Smooth muscle cell (in vitro differentiated cells): ENCODE measurements at regions not wholly inside any gene's neighbourhood (a gene's known extent, or its start where the extent isn't known, plus 50 kb on each side); places are given as distances from the start of the nearest gene placed in this dataset.

Source experiments
- DNase-seq: peaks from one replicate; lab custom pipeline; 2025; ENCODE audit not compliant: unreplicated experiment; lab: John Stamatoyannopoulos, UW
- H2AFZ ChIP-seq: fragments of 200-600 bp; sonication (generic); 2 replicates; pipeline ENCODE4 v1.6.0; 2016; ENCODE audit warnings: antibody characterized with exemption, low read depth, mild to moderate bottlenecking
- H3F3A ChIP-seq: fragments of 200-600 bp; sonication (generic); 2 replicates; pipeline ENCODE4 v1.6.0; 2017; ENCODE audit warnings: antibody characterized with exemption, low read depth
- H3K27ac ChIP-seq: fragments of 200-600 bp; sonication (generic); 2 replicates; pipeline ENCODE4 v1.5.1; 2016; ENCODE audit warnings: low read depth, mild to moderate bottlenecking
- H3K27me3 ChIP-seq: fragments of 200-600 bp; sonication (generic); 2 replicates; pipeline ENCODE4 v1.6.1; 2016; ENCODE audit warnings: low read depth, mild to moderate bottlenecking
- H3K36me3 ChIP-seq: fragments of 200-600 bp; sonication (generic); 2 replicates; pipeline ENCODE4 v1.5.1; 2016; ENCODE audit warnings: low read depth
- H3K4me1 ChIP-seq: fragments of 200-600 bp; sonication (generic); 2 replicates; pipeline ENCODE4 v1.5.1; 2016; ENCODE audit warnings: low read depth
- H3K4me2 ChIP-seq: fragments of 200-600 bp; sonication (generic); 2 replicates; pipeline ENCODE4 v1.6.0; 2016; ENCODE audit warnings: mild to moderate bottlenecking
- H3K4me3 ChIP-seq: fragments of 200-600 bp; sonication (generic); 2 replicates; pipeline ENCODE4 v1.5.1; 2016; ENCODE audit warnings: mild to moderate bottlenecking
- H3K79me2 ChIP-seq: fragments of 200-600 bp; sonication (generic); 2 replicates; pipeline ENCODE4 v1.6.0; 2016; ENCODE audit warnings: low read depth, mild to moderate bottlenecking
- H3K9ac ChIP-seq: fragments of 200-600 bp; sonication (generic); 2 replicates; pipeline ENCODE4 v1.6.0; 2016; ENCODE audit warnings: low read depth
- H3K9me3 ChIP-seq: fragments of 200-600 bp; sonication (generic); replicated peaks from 2 replicates; pipeline ENCODE4 v1.5.1; 2016; ENCODE audit warnings: low read depth
- H4K20me1 ChIP-seq: fragments of 200-600 bp; sonication (generic); 2 replicates; pipeline ENCODE4 v1.6.0; 2016; ENCODE audit warnings: low read depth
- WGBS: methylation state at CpG from one replicate; pipeline ENCODE4 v1.1.7; 2016; ENCODE audit warnings: low lambda C conversion rate; 5-methylcytosine and 5-hydroxymethylcytosine counted together
- TF ChIP-seq, protein P1 (sequence below): fragments of 200-600 bp; sonication (generic); IDR thresholded peaks from 2 replicates; pipeline ENCODE4 v1.5.1; 2017; ENCODE audit warnings: borderline replicate concordance, mild to moderate bottlenecking, antibody characterized with exemption; ENCODE audit not compliant: insufficient read depth, poor library complexity, severe bottlenecking

GRCh38 chr3:94778289-94778688, 715.4 kb downstream of the NSUN3 start:
- Histone ChIP-seq H4K20me1 (no peaks in the 10 kb centered on the region), H3K4me3 (no peak overlapping the region), H3K27ac (no peak overlapping the region), H3K36me3 (no peaks in the 10 kb centered on the region), H3F3A (no peaks in the 10 kb centered on the region), H3K27me3 (no peaks in the 10 kb centered on the region), H3K9me3 (no peaks in the 10 kb centered on the region), H3K9ac (no peak overlapping the region), H2AFZ (no peak overlapping the region), H3K4me2 (no peak overlapping the region), H3K79me2 (no peaks in the 10 kb centered on the region), H3K4me1 (no peaks in the 10 kb centered on the region)
- no peak for DNase-seq
- WGBS, result 83% methylated on average over 1 of the region's 1 CpG
- TF ChIP-seq, protein P1, sequence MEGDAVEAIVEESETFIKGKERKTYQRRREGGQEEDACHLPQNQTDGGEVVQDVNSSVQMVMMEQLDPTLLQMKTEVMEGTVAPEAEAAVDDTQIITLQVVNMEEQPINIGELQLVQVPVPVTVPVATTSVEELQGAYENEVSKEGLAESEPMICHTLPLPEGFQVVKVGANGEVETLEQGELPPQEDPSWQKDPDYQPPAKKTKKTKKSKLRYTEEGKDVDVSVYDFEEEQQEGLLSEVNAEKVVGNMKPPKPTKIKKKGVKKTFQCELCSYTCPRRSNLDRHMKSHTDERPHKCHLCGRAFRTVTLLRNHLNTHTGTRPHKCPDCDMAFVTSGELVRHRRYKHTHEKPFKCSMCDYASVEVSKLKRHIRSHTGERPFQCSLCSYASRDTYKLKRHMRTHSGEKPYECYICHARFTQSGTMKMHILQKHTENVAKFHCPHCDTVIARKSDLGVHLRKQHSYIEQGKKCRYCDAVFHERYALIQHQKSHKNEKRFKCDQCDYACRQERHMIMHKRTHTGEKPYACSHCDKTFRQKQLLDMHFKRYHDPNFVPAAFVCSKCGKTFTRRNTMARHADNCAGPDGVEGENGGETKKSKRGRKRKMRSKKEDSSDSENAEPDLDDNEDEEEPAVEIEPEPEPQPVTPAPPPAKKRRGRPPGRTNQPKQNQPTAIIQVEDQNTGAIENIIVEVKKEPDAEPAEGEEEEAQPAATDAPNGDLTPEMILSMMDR, result no peak

GRCh38 chr3:94778814-94779494, 716.1 kb downstream of the NSUN3 start:
- no peaks in the 10 kb centered on the region for H3K27me3 ChIP-seq
- H2AFZ ChIP-seq, result no peak overlapping the region
- no peak overlapping the region for H3K4me3 ChIP-seq
- 91% methylated on average over 4 of the region's 4 CpGs for WGBS
- H3K36me3 ChIP-seq, result no peaks in the 10 kb centered on the region
- H3F3A ChIP-seq, result no peaks in the 10 kb centered on the region
- no peak overlapping the region for H3K27ac ChIP-seq
- no peaks in the 10 kb centered on the region for H3K4me1 ChIP-seq
- no peak overlapping the region for H3K9ac ChIP-seq
- no peaks in the 10 kb centered on the region for H3K79me2 ChIP-seq
- no peak overlapping the region for H3K4me2 ChIP-seq
- TF ChIP-seq, protein P1, result no peak
- no peaks in the 10 kb centered on the region for H3K9me3 ChIP-seq
- no peaks in the 10 kb centered on the region for H4K20me1 ChIP-seq
- no peak for DNase-seq

DNA sequence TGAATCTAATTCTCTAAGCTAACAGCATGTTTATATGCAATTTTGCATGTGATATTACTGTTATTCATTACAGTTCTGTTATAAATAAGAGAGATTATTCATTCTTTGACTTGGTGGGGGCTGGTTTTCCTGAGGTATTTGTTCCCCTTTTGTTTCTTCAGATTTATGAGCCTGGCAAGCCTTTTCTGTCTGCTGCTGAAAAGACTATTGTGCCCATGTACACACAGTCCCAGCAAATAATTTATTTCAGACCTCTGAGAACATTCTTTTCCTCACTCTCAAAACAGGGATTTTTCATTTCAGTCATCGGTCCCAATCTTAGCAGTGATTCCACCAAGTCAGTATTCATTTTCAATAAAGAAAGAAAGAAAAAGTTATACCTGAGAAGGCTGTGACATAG, 716.8 kb downstream of the NSUN3 start:
- Histone ChIP-seq H2AFZ (no peak overlapping the region), H3K4me1 (no peaks in the 10 kb centered on the region), H3K79me2 (no peaks in the 10 kb centered on the region), H3K4me3 (no peak overlapping the region), H3K27ac (no peak overlapping the region), H3K36me3 (no peaks in the 10 kb centered on the region), H3K27me3 (no peaks in the 10 kb centered on the region), H3F3A (no peaks in the 10 kb centered on the region), H4K20me1 (no peaks in the 10 kb centered on the region), H3K9ac (no peak overlapping the region), H3K4me2 (no peak overlapping the region), H3K9me3 (no peaks in the 10 kb centered on the region)
- TF ChIP-seq, protein P1, result no peak
- 88% methylated on average over 1 of the region's 1 CpG for WGBS
- DNase-seq, result no peak

- Histone ChIP-seq H3K4me1 (no peaks in the 10 kb centered on the region), H3K27me3 (no peaks in the 10 kb centered on the region), H3K9me3 (no peaks in the 10 kb centered on the region), H3K4me2 (no peak overlapping the region), H4K20me1 (no peaks in the 10 kb centered on the region), H3F3A (no peaks in the 10 kb centered on the region), H3K79me2 (no peaks in the 10 kb centered on the region), H2AFZ (no peak overlapping the region), H3K36me3 (no peaks in the 10 kb centered on the region), H3K9ac (no peak overlapping the region), H3K27ac (no peak overlapping the region), H3K4me3 (no peak overlapping the region)
- TF ChIP-seq, protein P1, result no peak
- no peak for DNase-seq
- WGBS, result 91% methylated on average over 4 of the region's 4 CpGs
These were observed 721.4 kb downstream of the NSUN3 start for GRCh38 chr3:94784274-94784673.
